CD4-positive, alpha-beta T cell (primary cell): ENCODE measurements at regions not wholly inside any gene's neighbourhood (a gene's known extent, or its start where the extent isn't known, plus 50 kb on each side); places are given as distances from the start of the nearest gene placed in this dataset.

Experiments
- ATAC-seq: fragments of 200-7000 bp; cut with Tn5 transposase; one replicate; pipeline ENCODE4 v1.10.0; 2022; ENCODE audit warnings: mild to moderate bottlenecking; ENCODE audit not compliant: poor library complexity
- CTCF ChIA-PET: fragments of 350-600 bp; sonication (Branson Sonifier 250); formaldehyde crosslinking; loops from one replicate; lab custom pipeline; 2021; ENCODE audit warnings: antibody characterized with exemption, inconsistent platforms; lab: Charles Lee
- POLR2A ChIA-PET: fragments of 350-600 bp; sonication (Branson Sonifier 250); formaldehyde crosslinking; loops from one replicate; lab custom pipeline; 2021; ENCODE audit warnings: antibody characterized with exemption, inconsistent platforms; lab: Charles Lee
- DNase-seq, 14 experiments: peaks; one replicate each; pipeline ENCODE4 v3.0.0-alpha.2; 2013 to 2020; ENCODE audit warnings: mixed read lengths in 2 of 14
- H3K27ac ChIP-seq, 2 donors: one replicate each; pipeline versions ENCODE4 v1.5.1 to v1.7.0; 2013; ENCODE audit warnings: low read length in 2 of 2, low read depth in 1 of 2, mild to moderate bottlenecking in 1 of 2
- H3K27me3 ChIP-seq, 2 experiments: 1 replicate in 1 of 2; 2 replicates in 1 of 2; pipeline versions ENCODE4 v1.6.1 to v1.7.0; 2013; ENCODE audit warnings: low read length in 2 of 2, control low read depth in 1 of 2, mild to moderate bottlenecking in 1 of 2, moderate library complexity in 1 of 2; ENCODE audit not compliant: insufficient read depth in 2 of 2, control insufficient read depth in 1 of 2
- H3K36me3 ChIP-seq: one replicate; pipeline ENCODE4 v1.6.1; 2013; ENCODE audit warnings: low read length, control low read depth; ENCODE audit not compliant: insufficient read depth
- H3K4me1 ChIP-seq: one replicate; pipeline ENCODE4 v1.6.1; 2013; ENCODE audit warnings: low read length, control low read depth; ENCODE audit not compliant: insufficient read depth
- H3K4me3 ChIP-seq: one replicate; pipeline ENCODE4 v1.5.1; 2013; ENCODE audit warnings: mild to moderate bottlenecking, low read length, moderate library complexity
- H3K9me3 ChIP-seq, 2 experiments: 1 replicate in 1 of 2; 2 replicates in 1 of 2; pipeline versions ENCODE4 v1.6.1 to v1.7.0; 2013; ENCODE audit warnings: low read length in 2 of 2, mild to moderate bottlenecking in 2 of 2, control low read depth in 1 of 2, moderate library complexity in 1 of 2; ENCODE audit not compliant: control insufficient read depth in 1 of 2, insufficient read depth in 1 of 2
- H3K27ac Mint-ChIP-seq: one replicate; pipeline ENCODE4 v1.8.0; 2020; ENCODE audit warnings: mixed read lengths
- H3K27me3 Mint-ChIP-seq: one replicate; pipeline ENCODE4 v1.8.0; 2021; ENCODE audit warnings: mixed read lengths
- H3K36me3 Mint-ChIP-seq: one replicate; pipeline ENCODE4 v1.8.0; 2021; ENCODE audit warnings: low read depth, mixed read lengths
- H3K4me1 Mint-ChIP-seq: one replicate; pipeline ENCODE4 v1.8.0; 2021; ENCODE audit warnings: low read depth, mixed read lengths
- H3K4me3 Mint-ChIP-seq: one replicate; pipeline ENCODE4 v1.8.0; 2020; ENCODE audit warnings: mild to moderate bottlenecking, mixed read lengths
- H3K9me3 Mint-ChIP-seq: one replicate; pipeline ENCODE4 v1.8.0; 2020; ENCODE audit warnings: mixed read lengths
- CTCF ChIP-seq: fragments of 200-600 bp; IDR thresholded peaks from one replicate; pipeline ENCODE4 v1.8.0; 2022; ENCODE audit warnings: antibody characterized with exemption, mild to moderate bottlenecking
- intact Hi-C, 2 experiments: fragments of 100-400 bp; cut with DNase I in 1 of 2; cut with micrococcal nuclease in 1 of 2; formaldehyde crosslinking; loops; one replicate each; pipeline versions ENCODE4 v1.15.1 to v1.9.0; 2023 to 2025; cut with DNase I, micrococcal nuclease

GRCh38 chr7:48760528-48761265, 163.7 kb upstream of the CDC14C start:
- no peak for DNase-seq
- no peaks in the 10 kb centered on the region for H3K36me3 ChIP-seq
- peaks cover 0 to 6% of the 10 kb centered on the region in 2 experiments for H3K9me3 ChIP-seq
- no peak overlapping the region for H3K4me3 ChIP-seq
- no peak overlapping the region for H3K27ac Mint-ChIP-seq
- ATAC-seq, result no peak
- no peaks in the 10 kb centered on the region for H3K27me3 ChIP-seq
- TF ChIP-seq CTCF, result no peak
- CTCF ChIA-PET, result no interaction called here
- H3K36me3 Mint-ChIP-seq, result no peaks in the 10 kb centered on the region
- peaks cover 6% of the 10 kb centered on the region for H3K9me3 Mint-ChIP-seq
- intact Hi-C loops, result no loop called here
- H3K4me3 Mint-ChIP-seq, result no peak overlapping the region
- no peaks in the 10 kb centered on the region for H3K4me1 ChIP-seq
- H3K27ac ChIP-seq, result no peak overlapping the region
- POLR2A ChIA-PET, result no interaction called here
- H3K27me3 Mint-ChIP-seq, result no peaks in the 10 kb centered on the region
- H3K4me1 Mint-ChIP-seq, result no peaks in the 10 kb centered on the region

- no peaks in the 10 kb centered on the region for H3K36me3 Mint-ChIP-seq
- no peak for DNase-seq
- H3K4me1 Mint-ChIP-seq, result no peaks in the 10 kb centered on the region
- Histone ChIP-seq H3K9me3 (peaks cover 0 to 4% of the 10 kb centered on the region in 2 experiments), H3K27ac (no peak overlapping the region), H3K4me3 (no peak overlapping the region), H3K27me3 (no peaks in the 10 kb centered on the region), H3K36me3 (no peaks in the 10 kb centered on the region), H3K4me1 (no peaks in the 10 kb centered on the region)
- no peak for TF ChIP-seq CTCF
- intact Hi-C loops, result no loop called here
- CTCF ChIA-PET, result no interaction called here
- H3K27me3 Mint-ChIP-seq, result no peaks in the 10 kb centered on the region
- ATAC-seq, result no peak
- H3K27ac Mint-ChIP-seq, result no peak overlapping the region
- peaks cover 10% of the 10 kb centered on the region for H3K9me3 Mint-ChIP-seq
- H3K4me3 Mint-ChIP-seq, result no peak overlapping the region
- POLR2A ChIA-PET, result no interaction called here
Observed at GRCh38 chr7:48780862-48781261, 143.5 kb upstream of the CDC14C start.

GRCh38 chr7:48781752-48782151, 142.6 kb upstream of the CDC14C start:
- Histone ChIP-seq H3K4me1 (no peaks in the 10 kb centered on the region), H3K36me3 (no peaks in the 10 kb centered on the region), H3K9me3 (no peaks in the 10 kb centered on the region), H3K4me3 (no peak overlapping the region), H3K27me3 (no peaks in the 10 kb centered on the region), H3K27ac (no peak overlapping the region)
- Mint-ChIP-seq H3K4me1 (no peaks in the 10 kb centered on the region), H3K27me3 (no peaks in the 10 kb centered on the region), H3K4me3 (no peak overlapping the region), H3K36me3 (no peaks in the 10 kb centered on the region), H3K27ac (no peak overlapping the region), H3K9me3 (peaks cover 14% of the 10 kb centered on the region)
- no peak for ATAC-seq
- no peak for TF ChIP-seq CTCF
- POLR2A ChIA-PET, result no interaction called here
- CTCF ChIA-PET, result no interaction called here
- intact Hi-C loops, result no loop called here
- DNase-seq, result no peak
